ENCODE measurements at regions not wholly inside any gene's neighbourhood (a gene's known extent, or its start where the extent isn't known, plus 50 kb on each side); places are given as distances from the start of the nearest gene placed in this dataset.

GRCh38 chr9:11546231-11546630 is 933.4 kb upstream of the PTPRD start:
- Histone ChIP-seq H3K9me3 (ENCODE audit: control extremely low read depth in 1 of 3, control insufficient read depth in 2 of 3, insufficient read depth in 1 of 3, low read length in 2 of 3) (peaks cover 0 to 11% (median 0%) of the 10 kb centered on the region in 3 donors), H4K20me1 (ENCODE audit: control insufficient read depth, insufficient read depth, low read length, poor library complexity, severe bottlenecking) (no peaks in the 10 kb centered on the region), H3K27ac (ENCODE audit: low read length in 2 of 2) (no peak overlapping the region), H3K79me2 (ENCODE audit: control insufficient read depth, insufficient read depth, low read length) (no peaks in the 10 kb centered on the region), H3K36me3 (replicated peaks in 1 of 2; ENCODE audit: control extremely low read depth in 1 of 2, control insufficient read depth in 1 of 2, extremely low read depth in 1 of 2, insufficient read depth in 2 of 2, low read length in 1 of 2) (no peaks in the 10 kb centered on the region), H3K9ac (ENCODE audit: low read length) (no peak overlapping the region), H2AFZ (ENCODE audit: insufficient read depth, low read depth, low read length, poor library complexity, severe bottlenecking) (no peak overlapping the region), H3K4me2 (replicated peaks; ENCODE audit: low read depth, low read length, poor library complexity, severe bottlenecking) (no peak overlapping the region), H3K4me1 (ENCODE audit: control insufficient read depth in 2 of 2, insufficient read depth in 2 of 2, low read length in 2 of 2) (no peaks in the 10 kb centered on the region), H3K27me3 (replicated peaks in 1 of 4; ENCODE audit: control extremely low read depth in 1 of 4, control insufficient read depth in 3 of 4, insufficient read depth in 4 of 4, low read length in 3 of 4) (no peaks in the 10 kb centered on the region), H3K4me3 (ENCODE audit: control extremely low read depth in 1 of 5, extremely low read depth in 1 of 5, insufficient read depth in 1 of 5, low read depth in 2 of 5, low read length in 4 of 5) (no peak overlapping the region)
- TF ChIP-seq EZH2 (IDR thresholded peaks at IDR 0.05; ENCODE audit: borderline replicate concordance, insufficient read depth, low read depth, low read length, poor library complexity, severe bottlenecking) = no peak
- TF ChIP-seq CTCF (IDR thresholded peaks at IDR 0.05) = no peak
- POLR2A ChIA-PET = no interaction called here
- intact Hi-C loops (cut with micrococcal nuclease) = no loop called here
- Mint-ChIP-seq H3K4me1 (no peaks in the 10 kb centered on the region), H3K27ac (no peak overlapping the region), H3K9me3 (ENCODE audit: insufficient read depth) (no peaks in the 10 kb centered on the region), H3K27me3 (no peaks in the 10 kb centered on the region), H3K4me3 (no peak overlapping the region)
- DNase-seq (no peak), ATAC-seq (ENCODE audit: low read depth) (no peak)
- CTCF ChIA-PET = no interaction called here
- no CpG with 5 or more reads among the region's 3 CpGs for WGBS (ENCODE audit: insufficient coverage)

- no peaks in the 10 kb centered on the region for H3K4me1 ChIP-seq (ENCODE audit: control insufficient read depth in 2 of 2, insufficient read depth in 2 of 2, low read length in 2 of 2)
- no peak overlapping the region for H3K27ac ChIP-seq (ENCODE audit: low read length in 2 of 2)
- 94% methylated on average over 7 of the region's 7 CpGs for WGBS (ENCODE audit: insufficient coverage)
- H3K4me3 Mint-ChIP-seq = no peak overlapping the region
- H2AFZ ChIP-seq (ENCODE audit: insufficient read depth, low read depth, low read length, poor library complexity, severe bottlenecking) = no peak overlapping the region
- H3K4me3 ChIP-seq (ENCODE audit: control extremely low read depth in 1 of 5, extremely low read depth in 1 of 5, insufficient read depth in 1 of 5, low read depth in 2 of 5, low read length in 4 of 5) = no peak overlapping the region
- H3K79me2 ChIP-seq (ENCODE audit: control insufficient read depth, insufficient read depth, low read length) = no peaks in the 10 kb centered on the region
- ChIA-PET POLR2A (no interaction called here), CTCF (no interaction called here)
- no peak for TF ChIP-seq CTCF (IDR thresholded peaks at IDR 0.05)
- no peak for TF ChIP-seq EZH2 (IDR thresholded peaks at IDR 0.05; ENCODE audit: borderline replicate concordance, insufficient read depth, low read depth, low read length, poor library complexity, severe bottlenecking)
- no peak overlapping the region for H3K27ac Mint-ChIP-seq
- H3K9me3 ChIP-seq (ENCODE audit: control extremely low read depth in 1 of 3, control insufficient read depth in 2 of 3, insufficient read depth in 1 of 3, low read length in 2 of 3) = peaks cover 0 to 11% (median 0%) of the 10 kb centered on the region in 3 donors
- H3K36me3 ChIP-seq (replicated peaks in 1 of 2; ENCODE audit: control extremely low read depth in 1 of 2, control insufficient read depth in 1 of 2, extremely low read depth in 1 of 2, insufficient read depth in 2 of 2, low read length in 1 of 2) = no peaks in the 10 kb centered on the region
- H4K20me1 ChIP-seq (ENCODE audit: control insufficient read depth, insufficient read depth, low read length, poor library complexity, severe bottlenecking) = no peaks in the 10 kb centered on the region
- no peaks in the 10 kb centered on the region for H3K27me3 Mint-ChIP-seq
- H3K9ac ChIP-seq (ENCODE audit: low read length) = no peak overlapping the region
- no peaks in the 10 kb centered on the region for H3K9me3 Mint-ChIP-seq (ENCODE audit: insufficient read depth)
- intact Hi-C loops (cut with micrococcal nuclease) = no loop called here
- no peak for ATAC-seq (ENCODE audit: low read depth)
- DNase-seq = no peak
- H3K4me2 ChIP-seq (replicated peaks; ENCODE audit: low read depth, low read length, poor library complexity, severe bottlenecking) = no peak overlapping the region
- H3K27me3 ChIP-seq (replicated peaks in 1 of 4; ENCODE audit: control extremely low read depth in 1 of 4, control insufficient read depth in 3 of 4, insufficient read depth in 4 of 4, low read length in 3 of 4) = no peaks in the 10 kb centered on the region
- H3K4me1 Mint-ChIP-seq = no peaks in the 10 kb centered on the region
Measured at GRCh38 chr9:11549311-11549794, 936.6 kb upstream of the PTPRD start.

Data from B cell (primary cell).